KMS-11 (cell line): ENCODE measurements at regions not wholly inside any gene's neighbourhood (a gene's known extent, or its start where the extent isn't known, plus 50 kb on each side); places are given as distances from the start of the nearest gene placed in this dataset.
A peak's percentile ranks its signal among the peaks of the same experiment; 100 is the strongest.

ENCODE experiments used
- H2AFZ ChIP-seq: fragments of 200-600 bp; sonication (generic); 2 replicates; pipeline ENCODE4 v1.6.1; 2016; ENCODE audit warnings: antibody characterized with exemption, mixed run types, low read depth
- H3K27ac ChIP-seq: fragments of 200-600 bp; sonication (generic); 2 replicates; pipeline ENCODE4 v1.6.1; 2016; ENCODE audit warnings: mild to moderate bottlenecking, mixed run types
- H3K27me3 ChIP-seq: fragments of 200-600 bp; sonication (generic); 2 replicates; pipeline ENCODE4 v1.6.1; 2017; ENCODE audit warnings: mild to moderate bottlenecking, low read depth, mixed run types, moderate library complexity; ENCODE audit not compliant: insufficient read depth
- H3K36me3 ChIP-seq: fragments of 200-600 bp; sonication (generic); 2 replicates; pipeline ENCODE4 v1.6.1; 2017; ENCODE audit warnings: mild to moderate bottlenecking, mixed run types; ENCODE audit not compliant: insufficient read depth
- H3K4me1 ChIP-seq: fragments of 200-600 bp; sonication (generic); 2 replicates; pipeline ENCODE4 v1.6.1; 2016; ENCODE audit warnings: mild to moderate bottlenecking, low read depth, mixed run types; ENCODE audit not compliant: poor library complexity, severe bottlenecking
- H3K4me2 ChIP-seq: fragments of 200-600 bp; sonication (generic); 2 replicates; pipeline ENCODE4 v1.7.0; 2016; ENCODE audit warnings: mild to moderate bottlenecking, mixed run types
- H3K4me3 ChIP-seq: fragments of 200-600 bp; sonication (generic); IDR thresholded peaks from 2 replicates; pipeline ENCODE4 v1.6.1; 2017; ENCODE audit warnings: low read depth, low read length, mixed read lengths; ENCODE audit not compliant: insufficient read depth
- H3K79me2 ChIP-seq: fragments of 200-600 bp; sonication (generic); 2 replicates; pipeline ENCODE4 v1.6.1; 2016; ENCODE audit warnings: low read depth, mixed run types; ENCODE audit not compliant: insufficient read depth
- H3K9ac ChIP-seq: fragments of 200-600 bp; sonication (generic); 2 replicates; pipeline ENCODE4 v1.6.1; 2016; ENCODE audit warnings: mild to moderate bottlenecking, mixed run types
- H4K20me1 ChIP-seq: fragments of 200-600 bp; sonication (generic); 2 replicates; pipeline ENCODE4 v1.6.1; 2016; ENCODE audit warnings: mild to moderate bottlenecking, mixed run types; ENCODE audit not compliant: insufficient read depth
- CTCF ChIP-seq: fragments of 200-600 bp; sonication (generic); conservative IDR thresholded peaks from 2 replicates; pipeline ENCODE4 v1.6.1; 2017; ENCODE audit warnings: low read depth, mild to moderate bottlenecking, antibody characterized with exemption, low read length, moderate library complexity, mixed read lengths

- Histone ChIP-seq H3K36me3 (no peaks in the 10 kb centered on the region), H3K27ac (no peak overlapping the region), H3K9ac (no peak overlapping the region), H2AFZ (no peak overlapping the region), H3K4me3 (no peak overlapping the region), H3K27me3 (no peaks in the 10 kb centered on the region), H3K4me1 (no peaks in the 10 kb centered on the region), H3K79me2 (no peaks in the 10 kb centered on the region), H3K4me2 (no peak overlapping the region), H4K20me1 (no peaks in the 10 kb centered on the region)
- no peak for TF ChIP-seq CTCF
Measured at GRCh38 chr1:229844675-229845074, 218.6 kb downstream of the URB2 start.

GRCh38 chr1:229845410-229846138 lies 219.5 kb downstream of the URB2 start:
- Histone ChIP-seq H3K36me3 (no peaks in the 10 kb centered on the region), H3K79me2 (no peaks in the 10 kb centered on the region), H3K4me2 (no peak overlapping the region), H3K4me1 (no peaks in the 10 kb centered on the region), H3K4me3 (no peak overlapping the region), H3K27ac (no peak overlapping the region), H4K20me1 (no peaks in the 10 kb centered on the region), H3K27me3 (no peaks in the 10 kb centered on the region), H2AFZ (no peak overlapping the region), H3K9ac (no peak overlapping the region)
- no peak for TF ChIP-seq CTCF

GRCh38 chr1:229846351-229846750 lies 220.3 kb downstream of the URB2 start:
- Histone ChIP-seq H3K27ac (no peak overlapping the region), H3K4me2 (no peak overlapping the region), H3K27me3 (no peaks in the 10 kb centered on the region), H3K4me3 (no peak overlapping the region), H4K20me1 (no peaks in the 10 kb centered on the region), H3K4me1 (no peaks in the 10 kb centered on the region), H3K36me3 (no peaks in the 10 kb centered on the region), H3K9ac (no peak overlapping the region), H3K79me2 (no peaks in the 10 kb centered on the region), H2AFZ (no peak overlapping the region)
- no peak for TF ChIP-seq CTCF

GRCh38 chr1:229848752-229849677 lies 218.0 kb upstream of the GALNT2 start:
- H3K27ac ChIP-seq: no peak overlapping the region
- no peak overlapping the region for H3K4me3 ChIP-seq
- peak; percentile 68 for TF ChIP-seq CTCF
- H3K4me2 ChIP-seq: no peak overlapping the region
- H3K79me2 ChIP-seq: no peaks in the 10 kb centered on the region
- H2AFZ ChIP-seq: no peak overlapping the region
- H3K27me3 ChIP-seq: no peaks in the 10 kb centered on the region
- no peaks in the 10 kb centered on the region for H3K4me1 ChIP-seq
- no peak overlapping the region for H3K9ac ChIP-seq
- H4K20me1 ChIP-seq: no peaks in the 10 kb centered on the region
- H3K36me3 ChIP-seq: no peaks in the 10 kb centered on the region
